Liver (tissue), 8 donors: ENCODE measurements at regions not wholly inside any gene's neighbourhood (a gene's known extent, or its start where the extent isn't known, plus 50 kb on each side); places are given as distances from the start of the nearest gene placed in this dataset.

ENCODE experiments used
- DNase-seq: peaks from one replicate; pipeline ENCODE4 v3.0.0-alpha.2; 2017; ENCODE audit warnings: low spot score
- H3K27ac ChIP-seq, 2 donors: one replicate each; pipeline ENCODE4 v1.7.0; 2013; ENCODE audit warnings: inconsistent platforms in 2 of 2, low read length in 2 of 2, control low read depth in 1 of 2, low read depth in 1 of 2, mild to moderate bottlenecking in 1 of 2
- H3K27me3 ChIP-seq, 4 donors: one replicate each; pipeline versions ENCODE4 v1.6.1 to v1.7.0; 2013; ENCODE audit warnings: low read length in 3 of 4, inconsistent platforms in 1 of 4, mild to moderate bottlenecking in 1 of 4, moderate library complexity in 1 of 4; ENCODE audit not compliant: control insufficient read depth in 4 of 4, insufficient read depth in 4 of 4
- H3K36me3 ChIP-seq, 4 donors: one replicate each; pipeline versions ENCODE4 v1.6.1 to v1.7.0; 2013; ENCODE audit warnings: low read length in 3 of 4, mild to moderate bottlenecking in 3 of 4, low read depth in 1 of 4, moderate library complexity in 1 of 4; ENCODE audit not compliant: control insufficient read depth in 4 of 4, insufficient read depth in 3 of 4
- H3K4me1 ChIP-seq, 4 donors: one replicate each; pipeline versions ENCODE4 v1.6.1 to v1.7.0; 2013; ENCODE audit warnings: low read length in 3 of 4, mild to moderate bottlenecking in 3 of 4, moderate library complexity in 1 of 4; ENCODE audit not compliant: control insufficient read depth in 4 of 4, insufficient read depth in 4 of 4
- H3K4me3 ChIP-seq, 3 donors: one replicate each; pipeline versions ENCODE4 v1.6.1 to v1.7.0; 2013; ENCODE audit warnings: low read length in 3 of 3, control low read depth in 1 of 3, low read depth in 1 of 3, mild to moderate bottlenecking in 1 of 3
- H3K9ac ChIP-seq, 2 donors: one replicate each; pipeline ENCODE4 v1.7.0; 2013; ENCODE audit warnings: low read length in 2 of 2, mild to moderate bottlenecking in 2 of 2, moderate library complexity in 2 of 2, control low read depth in 1 of 2, low read depth in 1 of 2
- H3K9me3 ChIP-seq, 4 donors: one replicate each; pipeline versions ENCODE4 v1.6.1 to v1.7.0; 2013; ENCODE audit warnings: low read length in 3 of 4; ENCODE audit not compliant: control insufficient read depth in 4 of 4
- CTCF ChIP-seq: fragments of 150-350 bp; IDR thresholded peaks from 2 replicates; pipeline ENCODE4 v1.5.1; 2017; ENCODE audit warnings: improper control_type of control experiment, low read depth, low read length; ENCODE audit not compliant: missing input control
- EGR1 ChIP-seq, 2 donors: IDR thresholded peaks; 2 replicates each; pipeline ENCODE4 v1.6.1; 2016 to 2018; ENCODE audit warnings: antibody characterized with exemption in 2 of 2, low read depth in 2 of 2
- FOXA1 ChIP-seq: IDR thresholded peaks from 2 replicates; pipeline ENCODE4 v1.6.1; 2016; ENCODE audit warnings: antibody characterized with exemption
- HNF4A ChIP-seq, 2 donors: conservative IDR thresholded peaks; 2 replicates each; pipeline ENCODE4 v1.6.1; 2016; ENCODE audit warnings: antibody characterized with exemption in 2 of 2, mild to moderate bottlenecking in 2 of 2
- HNF4G ChIP-seq: IDR thresholded peaks from 2 replicates; pipeline ENCODE4 v1.6.1; 2016; ENCODE audit warnings: antibody characterized with exemption
- JUND ChIP-seq, 2 donors: IDR thresholded peaks; 2 replicates each; pipeline ENCODE4 v1.6.1; 2016; ENCODE audit warnings: antibody characterized with exemption in 2 of 2
- RAD21 ChIP-seq, 2 donors: IDR thresholded peaks; 2 replicates each; pipeline ENCODE4 v1.6.1; 2016; ENCODE audit warnings: antibody characterized with exemption in 2 of 2, mild to moderate bottlenecking in 2 of 2
- RXRA ChIP-seq, 2 donors: IDR thresholded peaks; 2 replicates each; pipeline ENCODE4 v1.6.1; 2017 to 2018; ENCODE audit warnings: antibody characterized with exemption in 2 of 2, mild to moderate bottlenecking in 1 of 2
- SP1 ChIP-seq: IDR thresholded peaks from 2 replicates; pipeline ENCODE4 v1.6.1; 2018; ENCODE audit warnings: antibody characterized with exemption, mild to moderate bottlenecking
- TAF1 ChIP-seq: conservative IDR thresholded peaks from 2 replicates; pipeline ENCODE4 v1.6.1; 2016; ENCODE audit warnings: antibody characterized with exemption, mild to moderate bottlenecking
- WGBS: extraction: QIAGEN DNeasy Blood & Tissue Kit; methylation state at CpG from one replicate; pipeline ENCODE4 v1.1.7; 2013; 5-methylcytosine and 5-hydroxymethylcytosine counted together
- TF ChIP-seq, protein P1 (sequence below): IDR thresholded peaks from 2 replicates; pipeline ENCODE4 v1.6.1; 2016; ENCODE audit warnings: antibody characterized with exemption
- TF ChIP-seq, protein P2 (sequence below): IDR thresholded peaks from 2 replicates; pipeline ENCODE4 v1.6.1; 2016; ENCODE audit warnings: antibody characterized with exemption, mild to moderate bottlenecking
- TF ChIP-seq, protein P3 (sequence below): IDR thresholded peaks from 2 replicates; pipeline ENCODE4 v1.6.1; 2016; ENCODE audit warnings: antibody characterized with exemption
- TF ChIP-seq, protein P4 (sequence below): IDR thresholded peaks from 2 replicates; pipeline ENCODE4 v1.6.1; 2016; ENCODE audit warnings: antibody characterized with exemption
- donor health status: healthy.
- donor health status: healthy.
- donor health status: healthy.
- donor health status: healthy.
- donor health status: healthy.

GRCh38 chr17:45666641-45667040 lies 117.5 kb upstream of the CRHR1 start:
- Histone ChIP-seq H3K9ac (no peak overlapping the region), H3K27me3 (peaks cover 0 to 3% (median 0%) of the 10 kb centered on the region in 4 donors), H3K4me1 (no peaks in the 10 kb centered on the region), H3K4me3 (no peak overlapping the region), H3K36me3 (no peaks in the 10 kb centered on the region), H3K27ac (no peak overlapping the region), H3K9me3 (peaks cover 0 to 4% (median 0%) of the 10 kb centered on the region in 4 donors)
- WGBS = 72% methylated on average over 5 of the region's 5 CpGs
- TF ChIP-seq FOXA1 (no peak), CTCF (no peak), SP1 (no peak), EGR1 (IDR thresholded peaks at IDR 0.05; ENCODE audit: low read depth in 2 of 2) (no peak), TAF1 (no peak), RXRA (IDR thresholded peaks at IDR 0.05) (no peak), HNF4A (conservative IDR thresholded peaks at IDR 0.05) (no peak), JUND (IDR thresholded peaks at IDR 0.05) (no peak), HNF4G (no peak), RAD21 (IDR thresholded peaks at IDR 0.05) (no peak)
- TF ChIP-seq, protein P1, sequence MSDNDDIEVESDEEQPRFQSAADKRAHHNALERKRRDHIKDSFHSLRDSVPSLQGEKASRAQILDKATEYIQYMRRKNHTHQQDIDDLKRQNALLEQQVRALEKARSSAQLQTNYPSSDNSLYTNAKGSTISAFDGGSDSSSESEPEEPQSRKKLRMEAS = no peak
- TF ChIP-seq, protein P2, sequence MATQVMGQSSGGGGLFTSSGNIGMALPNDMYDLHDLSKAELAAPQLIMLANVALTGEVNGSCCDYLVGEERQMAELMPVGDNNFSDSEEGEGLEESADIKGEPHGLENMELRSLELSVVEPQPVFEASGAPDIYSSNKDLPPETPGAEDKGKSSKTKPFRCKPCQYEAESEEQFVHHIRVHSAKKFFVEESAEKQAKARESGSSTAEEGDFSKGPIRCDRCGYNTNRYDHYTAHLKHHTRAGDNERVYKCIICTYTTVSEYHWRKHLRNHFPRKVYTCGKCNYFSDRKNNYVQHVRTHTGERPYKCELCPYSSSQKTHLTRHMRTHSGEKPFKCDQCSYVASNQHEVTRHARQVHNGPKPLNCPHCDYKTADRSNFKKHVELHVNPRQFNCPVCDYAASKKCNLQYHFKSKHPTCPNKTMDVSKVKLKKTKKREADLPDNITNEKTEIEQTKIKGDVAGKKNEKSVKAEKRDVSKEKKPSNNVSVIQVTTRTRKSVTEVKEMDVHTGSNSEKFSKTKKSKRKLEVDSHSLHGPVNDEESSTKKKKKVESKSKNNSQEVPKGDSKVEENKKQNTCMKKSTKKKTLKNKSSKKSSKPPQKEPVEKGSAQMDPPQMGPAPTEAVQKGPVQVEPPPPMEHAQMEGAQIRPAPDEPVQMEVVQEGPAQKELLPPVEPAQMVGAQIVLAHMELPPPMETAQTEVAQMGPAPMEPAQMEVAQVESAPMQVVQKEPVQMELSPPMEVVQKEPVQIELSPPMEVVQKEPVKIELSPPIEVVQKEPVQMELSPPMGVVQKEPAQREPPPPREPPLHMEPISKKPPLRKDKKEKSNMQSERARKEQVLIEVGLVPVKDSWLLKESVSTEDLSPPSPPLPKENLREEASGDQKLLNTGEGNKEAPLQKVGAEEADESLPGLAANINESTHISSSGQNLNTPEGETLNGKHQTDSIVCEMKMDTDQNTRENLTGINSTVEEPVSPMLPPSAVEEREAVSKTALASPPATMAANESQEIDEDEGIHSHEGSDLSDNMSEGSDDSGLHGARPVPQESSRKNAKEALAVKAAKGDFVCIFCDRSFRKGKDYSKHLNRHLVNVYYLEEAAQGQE = no peak
- TF ChIP-seq, protein P3, sequence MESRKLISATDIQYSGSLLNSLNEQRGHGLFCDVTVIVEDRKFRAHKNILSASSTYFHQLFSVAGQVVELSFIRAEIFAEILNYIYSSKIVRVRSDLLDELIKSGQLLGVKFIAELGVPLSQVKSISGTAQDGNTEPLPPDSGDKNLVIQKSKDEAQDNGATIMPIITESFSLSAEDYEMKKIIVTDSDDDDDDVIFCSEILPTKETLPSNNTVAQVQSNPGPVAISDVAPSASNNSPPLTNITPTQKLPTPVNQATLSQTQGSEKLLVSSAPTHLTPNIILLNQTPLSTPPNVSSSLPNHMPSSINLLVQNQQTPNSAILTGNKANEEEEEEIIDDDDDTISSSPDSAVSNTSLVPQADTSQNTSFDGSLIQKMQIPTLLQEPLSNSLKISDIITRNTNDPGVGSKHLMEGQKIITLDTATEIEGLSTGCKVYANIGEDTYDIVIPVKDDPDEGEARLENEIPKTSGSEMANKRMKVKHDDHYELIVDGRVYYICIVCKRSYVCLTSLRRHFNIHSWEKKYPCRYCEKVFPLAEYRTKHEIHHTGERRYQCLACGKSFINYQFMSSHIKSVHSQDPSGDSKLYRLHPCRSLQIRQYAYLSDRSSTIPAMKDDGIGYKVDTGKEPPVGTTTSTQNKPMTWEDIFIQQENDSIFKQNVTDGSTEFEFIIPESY = no peak
- TF ChIP-seq, protein P4, sequence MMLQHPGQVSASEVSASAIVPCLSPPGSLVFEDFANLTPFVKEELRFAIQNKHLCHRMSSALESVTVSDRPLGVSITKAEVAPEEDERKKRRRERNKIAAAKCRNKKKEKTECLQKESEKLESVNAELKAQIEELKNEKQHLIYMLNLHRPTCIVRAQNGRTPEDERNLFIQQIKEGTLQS = no peak
- DNase-seq = no peak

DNA sequence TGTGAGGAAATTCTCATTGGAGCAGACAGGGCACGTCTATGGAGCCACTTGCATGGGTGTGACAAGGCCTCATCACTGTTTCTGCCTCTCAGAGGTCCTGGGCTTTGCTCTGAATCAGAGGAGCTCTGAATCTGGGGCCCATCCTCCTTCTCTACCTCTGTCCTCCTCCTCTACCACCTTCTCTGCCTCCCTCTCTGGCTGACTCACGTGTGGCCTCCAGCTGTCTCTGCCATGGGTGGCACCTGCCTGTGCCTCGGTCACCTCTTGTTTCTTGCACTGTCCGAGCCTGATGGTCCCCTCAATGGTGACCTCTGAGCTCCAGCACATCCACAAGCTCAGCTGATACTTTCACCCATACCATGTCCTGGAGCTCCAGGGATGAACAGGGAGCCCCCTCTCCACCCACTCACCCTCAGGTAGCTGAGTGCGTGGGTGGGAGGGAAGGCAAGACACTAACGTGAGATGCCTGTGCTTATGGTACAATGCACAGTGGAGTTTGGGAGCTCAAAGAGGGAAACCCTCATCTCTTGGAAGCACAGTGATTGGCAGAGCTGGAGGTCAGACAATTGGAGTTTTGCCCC lies 116.4 kb upstream of the CRHR1 start:
- no peaks in the 10 kb centered on the region for H3K36me3 ChIP-seq
- no peaks in the 10 kb centered on the region for H3K9me3 ChIP-seq
- H3K9ac ChIP-seq = no peak overlapping the region
- 72% methylated on average over 6 of the region's 6 CpGs for WGBS
- no peaks in the 10 kb centered on the region for H3K4me1 ChIP-seq
- TF ChIP-seq RXRA (IDR thresholded peaks at IDR 0.05) (no peak), TAF1 (no peak), FOXA1 (no peak)
- TF ChIP-seq, protein P3 = no peak
- TF ChIP-seq, protein P1 = no peak
- H3K4me3 ChIP-seq = no peak overlapping the region
- H3K27ac ChIP-seq = no peak overlapping the region
- no peaks in the 10 kb centered on the region for H3K27me3 ChIP-seq
- no peak for DNase-seq
